ENCODE measurements at regions not wholly inside any gene's neighbourhood (a gene's known extent, or its start where the extent isn't known, plus 50 kb on each side); places are given as distances from the start of the nearest gene placed in this dataset.

GRCh38 chr7:22658031-22658430, 69.0 kb upstream of the IL6 start:
- H3K36me3 Mint-ChIP-seq, result no peaks in the 10 kb centered on the region
- no peak overlapping the region for H3K4me3 Mint-ChIP-seq
- H3K4me2 ChIP-seq, result no peak overlapping the region
- TF ChIP-seq EZH2 (IDR thresholded peaks at IDR 0.05), result no peak
- no peaks in the 10 kb centered on the region for H3F3A ChIP-seq (ENCODE audit: low read depth)
- H4K20me1 ChIP-seq (ENCODE audit: low read depth), result no peaks in the 10 kb centered on the region
- no peaks in the 10 kb centered on the region for H3K36me3 ChIP-seq
- peaks cover 6% of the 10 kb centered on the region for H3K4me1 ChIP-seq
- H3K27me3 Mint-ChIP-seq (ENCODE audit: insufficient read depth, low read depth), result no peaks in the 10 kb centered on the region
- no peak overlapping the region for H3K27ac ChIP-seq
- H3K79me2 ChIP-seq (ENCODE audit: low read depth), result no peaks in the 10 kb centered on the region
- H3K9me3 ChIP-seq (ENCODE audit: low read depth), result no peaks in the 10 kb centered on the region
- no peaks in the 10 kb centered on the region for H3K27me3 ChIP-seq
- H3K9ac ChIP-seq, result no peak overlapping the region
- no peak for DNase-seq (ENCODE audit: low spot score)
- no peak overlapping the region for H3K4me3 ChIP-seq
- H2AFZ ChIP-seq (replicated peaks), result no peak overlapping the region
- H3K9me3 Mint-ChIP-seq, result no peaks in the 10 kb centered on the region
- H3K4me1 Mint-ChIP-seq, result peaks cover 8% of the 10 kb centered on the region
- H3K27ac Mint-ChIP-seq, result no peak overlapping the region

- Histone ChIP-seq H3K27me3 (no peaks in the 10 kb centered on the region), H3K36me3 (no peaks in the 10 kb centered on the region), H3K27ac (no peak overlapping the region)
These were observed 69.5 kb upstream of the IL6 start for GRCh38 chr7:22657479-22657878.

GRCh38 chr7:22655781-22656180, 71.2 kb upstream of the IL6 start:
- Mint-ChIP-seq H3K27ac (no peak overlapping the region), H3K9me3 (no peaks in the 10 kb centered on the region), H3K36me3 (no peaks in the 10 kb centered on the region), H3K27me3 (ENCODE audit: insufficient read depth, low read depth) (no peaks in the 10 kb centered on the region), H3K4me1 (peaks cover 8% of the 10 kb centered on the region), H3K4me3 (no peak overlapping the region)
- no peak overlapping the region for H3K9ac ChIP-seq
- H4K20me1 ChIP-seq (ENCODE audit: low read depth), result no peaks in the 10 kb centered on the region
- no peak overlapping the region for H3K4me2 ChIP-seq
- H3K36me3 ChIP-seq, result no peaks in the 10 kb centered on the region
- no peaks in the 10 kb centered on the region for H3K79me2 ChIP-seq (ENCODE audit: low read depth)
- no peak for TF ChIP-seq CTCF (IDR thresholded peaks at IDR 0.05)
- TF ChIP-seq EZH2 (IDR thresholded peaks at IDR 0.05), result no peak
- TF ChIP-seq EZH2phosphoT487 (IDR thresholded peaks at IDR 0.05), result no peak
- H3F3A ChIP-seq (ENCODE audit: low read depth), result no peaks in the 10 kb centered on the region
- H3K27me3 ChIP-seq, result no peaks in the 10 kb centered on the region
- no peak for DNase-seq (ENCODE audit: low spot score)
- peaks cover 6% of the 10 kb centered on the region for H3K4me1 ChIP-seq
- no peaks in the 10 kb centered on the region for H3K9me3 ChIP-seq (ENCODE audit: low read depth)
- no peak overlapping the region for H2AFZ ChIP-seq (replicated peaks)
- no peak overlapping the region for H3K4me3 ChIP-seq
- H3K27ac ChIP-seq, result no peak overlapping the region

More at GRCh38 chr7:22657479-22657878, 69.5 kb upstream of the IL6 start:
- Mint-ChIP-seq H3K9me3 (no peaks in the 10 kb centered on the region), H3K36me3 (no peaks in the 10 kb centered on the region), H3K27ac (no peak overlapping the region), H3K4me1 (peaks cover 8% of the 10 kb centered on the region), H3K4me3 (no peak overlapping the region), H3K27me3 (ENCODE audit: insufficient read depth, low read depth) (no peaks in the 10 kb centered on the region)
- Histone ChIP-seq H3K4me2 (no peak overlapping the region), H2AFZ (replicated peaks) (no peak overlapping the region), H3F3A (ENCODE audit: low read depth) (no peaks in the 10 kb centered on the region), H3K9me3 (ENCODE audit: low read depth) (no peaks in the 10 kb centered on the region), H3K4me1 (peaks cover 6% of the 10 kb centered on the region), H4K20me1 (ENCODE audit: low read depth) (no peaks in the 10 kb centered on the region), H3K9ac (no peak overlapping the region), H3K79me2 (ENCODE audit: low read depth) (no peaks in the 10 kb centered on the region), H3K4me3 (no peak overlapping the region)
- no peak for TF ChIP-seq CTCF (IDR thresholded peaks at IDR 0.05)
- TF ChIP-seq EZH2phosphoT487 (IDR thresholded peaks at IDR 0.05), result no peak
- TF ChIP-seq EZH2 (IDR thresholded peaks at IDR 0.05), result no peak
- DNase-seq (ENCODE audit: low spot score), result no peak

GRCh38 chr7:22654831-22655230, 72.2 kb upstream of the IL6 start:
- Mint-ChIP-seq H3K4me3 (no peak overlapping the region), H3K9me3 (peaks cover 3% of the 10 kb centered on the region), H3K4me1 (peaks cover 8% of the 10 kb centered on the region), H3K27ac (peak overlapping the region; percentile 72), H3K36me3 (no peaks in the 10 kb centered on the region), H3K27me3 (ENCODE audit: insufficient read depth, low read depth) (no peaks in the 10 kb centered on the region)
- Histone ChIP-seq H4K20me1 (ENCODE audit: low read depth) (no peaks in the 10 kb centered on the region), H3F3A (ENCODE audit: low read depth) (no peaks in the 10 kb centered on the region), H3K4me1 (peaks cover 6% of the 10 kb centered on the region), H3K27me3 (no peaks in the 10 kb centered on the region), H3K79me2 (ENCODE audit: low read depth) (no peaks in the 10 kb centered on the region), H3K9me3 (ENCODE audit: low read depth) (no peaks in the 10 kb centered on the region), H3K27ac (no peak overlapping the region), H3K4me3 (no peak overlapping the region), H3K4me2 (no peak overlapping the region), H2AFZ (replicated peaks) (no peak overlapping the region), H3K36me3 (no peaks in the 10 kb centered on the region), H3K9ac (no peak overlapping the region)
- no peak for DNase-seq (ENCODE audit: low spot score)
- TF ChIP-seq EZH2phosphoT487 (IDR thresholded peaks at IDR 0.05) (no peak), EZH2 (IDR thresholded peaks at IDR 0.05) (no peak)
